Stomach (tissue), 8 donors: ENCODE measurements at regions not wholly inside any gene's neighbourhood (a gene's known extent, or its start where the extent isn't known, plus 50 kb on each side); places are given as distances from the start of the nearest gene placed in this dataset.

ENCODE experiments used
- DNase-seq, 2 donors: peaks; one replicate each; pipeline versions ENCODE4 v3.0.0 to v3.0.0-alpha.2; 2013 to 2019
- H3K27ac ChIP-seq, 5 donors: fragments of 200-600 bp in 4 of 5; sonication (generic) in 4 of 5; one replicate each; pipeline ENCODE4 v1.5.1; 2013 to 2019; ENCODE audit warnings: mild to moderate bottlenecking in 1 of 5, moderate library complexity in 1 of 5
- H3K27me3 ChIP-seq, 3 donors: fragments of 200-600 bp; sonication (generic); one replicate each; pipeline ENCODE4 v1.5.1; 2017 to 2019; ENCODE audit warnings: mixed run types in 1 of 3
- H3K36me3 ChIP-seq, 4 donors: fragments of 200-600 bp; sonication (generic); 1 replicate in 3 of 4; 2 replicates in 1 of 4; pipeline ENCODE4 v1.5.1; 2016 to 2019
- H3K4me1 ChIP-seq, 4 donors: fragments of 200-600 bp; sonication (generic); one replicate each; pipeline ENCODE4 v1.5.1; 2016 to 2019
- H3K4me3 ChIP-seq, 4 donors: fragments of 200-600 bp; sonication (generic) in 3 of 4; one replicate each; pipeline ENCODE4 v1.5.1; 2016 to 2019; ENCODE audit warnings: mild to moderate bottlenecking in 1 of 4
- H3K9me3 ChIP-seq, 4 donors: fragments of 200-600 bp; sonication (generic); one replicate each; pipeline ENCODE4 v1.5.1; 2016 to 2019
- CTCF ChIP-seq, 7 experiments: fragments of 450-650 bp in 4 of 7; fragments of 200-600 bp in 3 of 7; sonication (generic) in 3 of 7; IDR thresholded peaks; one replicate each; pipeline ENCODE4 v1.5.1; 2016 to 2019; ENCODE audit warnings: antibody characterized with exemption in 7 of 7, control low read depth in 2 of 7, mild to moderate bottlenecking in 1 of 7
- EP300 ChIP-seq: sonication (generic); formaldehyde crosslinking; IDR thresholded peaks from one replicate; pipeline ENCODE4 v1.6.1; 2017; ENCODE audit warnings: antibody characterized with exemption
- POLR2A ChIP-seq, 4 donors: fragments of 450-650 bp; IDR thresholded peaks; one replicate each; pipeline ENCODE4 v1.6.1; 2016; ENCODE audit warnings: antibody characterized with exemption in 4 of 4, control low read depth in 2 of 4, mild to moderate bottlenecking in 1 of 4, moderate library complexity in 1 of 4
- POLR2AphosphoS5 ChIP-seq, 3 donors: sonication (generic); formaldehyde crosslinking; IDR thresholded peaks; one replicate each; pipeline ENCODE4 v1.6.1; 2016; ENCODE audit warnings: antibody characterized with exemption in 3 of 3
- WGBS, 5 donors: extraction: QIAGEN DNeasy Blood & Tissue Kit in 3 of 5; methylation state at CpG; one replicate each; pipeline versions ENCODE4 v1.1.5 to v1.1.7; 2013 to 2018; 5-methylcytosine and 5-hydroxymethylcytosine counted together
- intact Hi-C: fragments of 100-400 bp; cut with DNase I; formaldehyde crosslinking; loops from one replicate; pipeline ENCODE4 v1.15.1; 2023; ENCODE audit warnings: low total_unique reads
- donor health status: healthy with polysubstance abuse.
- donor health status: Bipolar disorder and iron deficiency.
- donor health status: healthy.

DNA sequence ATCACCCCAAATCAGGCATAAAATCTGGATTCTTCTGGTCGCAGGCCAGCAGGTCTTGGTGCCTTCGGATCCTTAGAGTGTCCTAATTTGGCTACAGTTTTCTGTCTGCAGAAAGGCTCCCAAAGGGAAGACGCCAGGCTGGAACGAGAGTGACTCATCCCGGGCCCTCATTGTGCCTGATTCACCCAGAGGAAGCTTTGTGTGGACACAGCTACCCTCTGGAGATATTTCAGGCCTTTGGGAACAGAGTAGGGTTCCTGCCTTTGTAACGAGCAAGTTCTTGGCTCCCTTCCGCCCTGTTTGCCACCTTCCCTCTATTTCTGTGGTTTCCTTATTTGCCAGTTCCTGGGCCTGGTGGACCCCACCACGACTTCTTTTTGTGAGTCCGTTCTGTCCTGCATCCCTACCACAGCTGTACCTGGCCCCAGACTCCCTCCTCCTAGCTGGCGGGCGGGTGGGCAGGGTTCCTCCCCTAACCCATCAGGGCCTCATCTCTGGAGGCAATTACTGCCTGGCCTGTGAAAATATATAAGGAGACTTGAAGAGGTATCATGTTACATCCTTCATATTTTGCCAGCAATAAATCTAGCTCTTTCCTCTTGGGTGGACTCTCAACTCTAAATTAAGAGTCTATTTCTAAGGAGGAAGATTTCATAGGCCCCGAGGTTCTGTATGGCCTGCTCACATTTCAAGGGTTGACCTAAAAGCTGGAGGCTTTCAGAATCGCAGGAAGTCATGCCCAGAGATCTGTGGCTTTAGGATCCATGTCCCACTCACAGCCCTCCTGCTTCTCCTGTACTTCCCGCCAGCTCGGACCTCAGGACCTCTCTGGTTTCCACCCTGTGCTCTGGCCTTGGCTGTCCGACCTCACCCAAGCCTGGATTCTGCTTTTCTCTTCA is 219.2 kb upstream of the ZNF32 start:
- WGBS, 5 donors: 82 to 87% (median 84%) methylated on average over 16 of the region's 16 CpGs
- TF ChIP-seq POLR2A (IDR thresholded peaks at IDR 0.05) (no peak), POLR2AphosphoS5 (IDR thresholded peaks at IDR 0.05) (no peak), CTCF (IDR thresholded peaks at IDR 0.05) (no peak), EP300 (no peak)
- DNase-seq: no peak

DNA sequence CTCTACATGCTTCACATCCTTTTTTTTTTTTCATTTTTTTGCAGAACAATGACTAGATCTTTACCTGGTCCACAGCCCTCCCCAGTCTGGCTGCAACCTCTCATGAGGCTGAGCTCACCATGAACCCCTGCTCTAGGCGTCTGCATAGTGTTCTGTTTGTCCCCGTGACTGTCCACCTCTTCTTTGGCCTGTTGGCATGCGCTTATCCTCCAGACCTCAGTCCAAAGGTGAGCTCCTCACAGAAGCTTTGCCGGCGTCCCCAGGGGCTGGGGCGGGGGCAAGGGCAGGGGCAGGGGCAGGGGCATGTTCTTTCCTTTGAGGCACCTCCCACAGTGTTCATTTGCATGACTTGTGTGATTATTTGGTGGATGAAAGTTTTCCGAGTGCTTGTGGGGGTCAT is 218.4 kb upstream of the ZNF32 start:
- peak overlapping the region in 2 of 5 donors; percentile 20 to 43 for H3K27ac ChIP-seq
- H3K4me1 ChIP-seq: peaks cover 22 to 34% (median 28%) of the 10 kb centered on the region in 4 donors
- H3K36me3 ChIP-seq: no peaks in the 10 kb centered on the region
- intact Hi-C loops: no loop called here
- H3K4me3 ChIP-seq: no peak overlapping the region
- 80 to 88% (median 87%) methylated on average over 7 of the region's 7 CpGs for WGBS, 5 donors
- H3K27me3 ChIP-seq: no peaks in the 10 kb centered on the region
- H3K9me3 ChIP-seq: no peaks in the 10 kb centered on the region
- DNase-seq: no peak
- TF ChIP-seq POLR2AphosphoS5 (IDR thresholded peaks at IDR 0.05) (no peak), POLR2A (IDR thresholded peaks at IDR 0.05) (no peak), EP300 (no peak), CTCF (IDR thresholded peaks at IDR 0.05) (no peak)

More for the DNA sequence above, 219.2 kb upstream of the ZNF32 start:
- Histone ChIP-seq H3K9me3 (no peaks in the 10 kb centered on the region), H3K27me3 (no peaks in the 10 kb centered on the region), H3K4me1 (peaks cover 17 to 28% (median 23%) of the 10 kb centered on the region in 4 donors), H3K27ac (peak overlapping the region in 3 of 5 donors; percentile 43 to 56 (median 50)), H3K36me3 (no peaks in the 10 kb centered on the region), H3K4me3 (no peak overlapping the region)
- intact Hi-C loops: no loop called here

DNA sequence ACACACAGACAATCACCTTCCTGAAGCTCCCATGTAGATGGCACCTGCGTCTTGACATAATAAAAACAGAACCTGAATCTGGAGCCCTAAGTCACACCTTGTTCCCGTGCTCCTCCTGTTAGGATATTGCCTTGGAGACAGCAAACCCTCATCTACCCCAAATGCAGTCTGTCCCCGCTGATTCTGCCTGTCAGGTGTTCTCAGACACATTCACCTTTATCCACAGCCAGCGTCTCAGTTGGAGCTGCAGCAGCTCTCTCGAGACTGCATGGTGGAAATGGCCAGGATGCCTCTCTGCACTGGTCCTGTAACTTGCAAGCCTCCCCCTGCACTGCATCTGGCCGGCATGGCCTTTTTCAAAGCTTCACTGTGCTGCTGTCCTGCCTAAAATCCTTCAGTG is 218.0 kb upstream of the ZNF32 start:
- Histone ChIP-seq H3K27me3 (no peaks in the 10 kb centered on the region), H3K27ac (peak overlapping the region in 1 of 5 donors; percentile 20), H3K4me3 (no peak overlapping the region), H3K9me3 (no peaks in the 10 kb centered on the region), H3K4me1 (peaks cover 22 to 38% (median 29%) of the 10 kb centered on the region in 4 donors), H3K36me3 (no peaks in the 10 kb centered on the region)
- DNase-seq: no peak
- WGBS, 5 donors: 80 to 90% (median 80%) methylated on average over 6 of the region's 6 CpGs
- TF ChIP-seq EP300 (no peak), POLR2A (IDR thresholded peaks at IDR 0.05) (no peak)
- intact Hi-C loops: no loop called here

DNA sequence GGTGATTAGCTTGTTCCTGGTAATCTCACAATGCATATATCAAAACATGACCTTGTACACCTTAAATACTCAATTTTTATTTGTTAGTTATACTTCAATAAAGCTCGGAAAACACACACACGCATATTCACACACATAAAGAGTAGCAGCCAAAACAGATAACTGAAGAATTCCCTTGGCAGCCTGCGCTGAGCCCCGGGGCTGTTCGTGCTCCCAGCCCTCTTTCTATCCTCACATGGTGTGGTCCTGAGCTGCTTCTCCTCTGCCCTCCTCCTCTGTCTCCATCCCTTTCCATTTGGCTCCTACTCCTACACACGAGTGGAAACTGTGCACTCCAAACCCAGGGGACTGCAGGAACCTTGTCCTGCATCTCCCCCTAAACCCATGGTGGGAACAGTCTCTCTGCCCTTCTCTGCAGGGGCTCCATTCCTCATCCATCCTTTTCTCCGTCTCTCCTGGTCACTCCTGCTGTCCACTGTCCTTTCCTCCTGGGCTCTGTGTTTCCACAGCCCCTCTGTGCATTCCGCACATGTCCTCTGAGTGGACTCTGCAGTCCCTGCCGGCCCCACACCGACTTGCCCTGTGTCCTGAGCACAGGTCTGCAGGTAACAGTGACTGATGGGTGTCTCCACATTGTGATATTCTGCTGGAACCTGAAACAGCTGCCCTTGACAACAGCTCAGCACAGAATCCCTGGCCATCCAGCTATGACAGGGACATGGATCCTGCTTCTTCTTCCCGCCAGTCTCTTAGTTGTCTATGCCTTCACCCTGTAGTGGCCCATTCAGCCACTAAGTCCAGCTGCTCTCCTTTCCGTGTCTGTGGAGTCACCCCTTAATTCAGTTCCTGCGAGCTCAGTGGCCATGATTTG is 216.8 kb upstream of the ZNF32 start:
- H3K27me3 ChIP-seq: no peaks in the 10 kb centered on the region
- no peaks in the 10 kb centered on the region for H3K9me3 ChIP-seq
- DNase-seq: no peak
- peaks cover 22 to 40% (median 29%) of the 10 kb centered on the region in 4 donors for H3K4me1 ChIP-seq
- H3K36me3 ChIP-seq: no peaks in the 10 kb centered on the region
- 56 to 71% (median 66%) methylated on average over 13 of the region's 13 CpGs for WGBS, 5 donors
- H3K27ac ChIP-seq: no peak overlapping the region
- TF ChIP-seq CTCF (IDR thresholded peaks at IDR 0.05) (no peak), POLR2A (IDR thresholded peaks at IDR 0.05) (no peak), EP300 (no peak), POLR2AphosphoS5 (IDR thresholded peaks at IDR 0.05) (no peak)
- intact Hi-C loops: no loop called here
- no peak overlapping the region for H3K4me3 ChIP-seq
